ENCODE measurements at regions not wholly inside any gene's neighbourhood (a gene's known extent, or its start where the extent isn't known, plus 50 kb on each side); places are given as distances from the start of the nearest gene placed in this dataset.

DNA sequence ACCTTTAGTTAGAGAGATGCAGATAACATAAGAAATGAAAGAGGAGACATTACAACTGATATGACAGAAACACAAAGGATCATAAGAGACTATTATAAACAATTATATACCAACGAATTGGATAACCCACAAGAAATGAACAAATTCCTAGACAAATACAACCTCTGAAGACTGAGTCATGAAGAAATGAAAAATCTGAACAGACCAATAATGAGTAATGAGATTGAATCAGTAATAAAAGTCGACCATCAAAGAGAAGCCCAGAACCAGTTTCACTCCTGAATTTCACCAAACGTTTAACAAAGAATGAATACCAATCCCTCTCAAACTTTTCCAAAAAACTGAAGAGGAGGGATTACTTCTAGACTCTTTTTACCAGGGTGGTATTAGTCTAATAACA, 50.5 kb upstream of the PCAT7 start:
- H3K4me1 Mint-ChIP-seq: no peaks in the 10 kb centered on the region
- H3K36me3 ChIP-seq (ENCODE audit: control insufficient read depth, insufficient read depth, low read length): no peaks in the 10 kb centered on the region
- H3K27ac Mint-ChIP-seq: no peak overlapping the region
- H3K4me1 ChIP-seq (ENCODE audit: control insufficient read depth, insufficient read depth, low read length): no peaks in the 10 kb centered on the region
- H3K9me3 ChIP-seq (ENCODE audit: control insufficient read depth, low read length): no peaks in the 10 kb centered on the region
- H3K27me3 ChIP-seq (ENCODE audit: control insufficient read depth, insufficient read depth, low read length, poor library complexity, severe bottlenecking): no peaks in the 10 kb centered on the region
- H3K27me3 Mint-ChIP-seq (ENCODE audit: insufficient read depth): no peaks in the 10 kb centered on the region
- H3K4me3 ChIP-seq (ENCODE audit: low read length): no peak overlapping the region
- DNase-seq: no peak
- H3K9me3 Mint-ChIP-seq: no peaks in the 10 kb centered on the region
- no peaks in the 10 kb centered on the region for H3K36me3 Mint-ChIP-seq (ENCODE audit: low read depth)
- H3K27ac ChIP-seq (ENCODE audit: low read depth, low read length): no peak overlapping the region
- H3K4me3 Mint-ChIP-seq: no peak overlapping the region
- 82% methylated on average over 1 of the region's 3 CpGs; no CpG with 5 or more reads in 1 of the 2 experiments for WGBS, 2 experiments (ENCODE audit: insufficient coverage in 1 of 2, insufficient read length in 1 of 2)
- no peak overlapping the region for H3K9ac ChIP-seq (ENCODE audit: extremely low read depth, low read length, poor library complexity, severe bottlenecking)
- TF ChIP-seq, protein P1, sequence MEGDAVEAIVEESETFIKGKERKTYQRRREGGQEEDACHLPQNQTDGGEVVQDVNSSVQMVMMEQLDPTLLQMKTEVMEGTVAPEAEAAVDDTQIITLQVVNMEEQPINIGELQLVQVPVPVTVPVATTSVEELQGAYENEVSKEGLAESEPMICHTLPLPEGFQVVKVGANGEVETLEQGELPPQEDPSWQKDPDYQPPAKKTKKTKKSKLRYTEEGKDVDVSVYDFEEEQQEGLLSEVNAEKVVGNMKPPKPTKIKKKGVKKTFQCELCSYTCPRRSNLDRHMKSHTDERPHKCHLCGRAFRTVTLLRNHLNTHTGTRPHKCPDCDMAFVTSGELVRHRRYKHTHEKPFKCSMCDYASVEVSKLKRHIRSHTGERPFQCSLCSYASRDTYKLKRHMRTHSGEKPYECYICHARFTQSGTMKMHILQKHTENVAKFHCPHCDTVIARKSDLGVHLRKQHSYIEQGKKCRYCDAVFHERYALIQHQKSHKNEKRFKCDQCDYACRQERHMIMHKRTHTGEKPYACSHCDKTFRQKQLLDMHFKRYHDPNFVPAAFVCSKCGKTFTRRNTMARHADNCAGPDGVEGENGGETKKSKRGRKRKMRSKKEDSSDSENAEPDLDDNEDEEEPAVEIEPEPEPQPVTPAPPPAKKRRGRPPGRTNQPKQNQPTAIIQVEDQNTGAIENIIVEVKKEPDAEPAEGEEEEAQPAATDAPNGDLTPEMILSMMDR (conservative IDR thresholded peaks at IDR 0.05): no peak

All from endodermal cell (in vitro differentiated cells).